ENCODE measurements at regions not wholly inside any gene's neighbourhood (a gene's known extent, or its start where the extent isn't known, plus 50 kb on each side); places are given as distances from the start of the nearest gene placed in this dataset.

- ATAC-seq, result no peak
- TF ChIP-seq ZFP30 (CRISPR knock-in tag; IDR thresholded peaks at IDR 0.05), result no peak
- TF ChIP-seq SNAI2 (CRISPR knock-in tag; IDR thresholded peaks at IDR 0.05), result no peak
- no peak for TF ChIP-seq GLIS3 (CRISPR knock-in tag; IDR thresholded peaks at IDR 0.05)
- TF ChIP-seq RARB (CRISPR knock-in tag; IDR thresholded peaks at IDR 0.05), result no peak
- TF ChIP-seq TCF4 (CRISPR knock-in tag; IDR thresholded peaks at IDR 0.05; ENCODE audit: borderline replicate concordance), result no peak
- TF ChIP-seq CSDC2 (CRISPR knock-in tag; IDR thresholded peaks at IDR 0.05), result no peak
- TF ChIP-seq ARNTL (CRISPR knock-in tag; IDR thresholded peaks at IDR 0.05; ENCODE audit: borderline replicate concordance, low read depth), result no peak
- no peak for TF ChIP-seq BACH2 (CRISPR knock-in tag; IDR thresholded peaks at IDR 0.05; ENCODE audit: borderline replicate concordance)
- no peak for TF ChIP-seq TSHZ2 (CRISPR knock-in tag; IDR thresholded peaks at IDR 0.05)
- no peak for TF ChIP-seq CREB5 (CRISPR knock-in tag; IDR thresholded peaks at IDR 0.05; ENCODE audit: low read depth)
- no peak for TF ChIP-seq POU6F1 (CRISPR knock-in tag; IDR thresholded peaks at IDR 0.05; ENCODE audit: borderline replicate concordance, low read depth)
- TF ChIP-seq PATZ1 (CRISPR knock-in tag; IDR thresholded peaks at IDR 0.05; ENCODE audit: borderline replicate concordance), result no peak
- no peak for TF ChIP-seq OSR1 (CRISPR knock-in tag; IDR thresholded peaks at IDR 0.05)
- no peak for TF ChIP-seq ZFP3 (CRISPR knock-in tag; IDR thresholded peaks at IDR 0.05)
- no peak for TF ChIP-seq PPARA (CRISPR knock-in tag; IDR thresholded peaks at IDR 0.05; ENCODE audit: borderline replicate concordance)
- no peak for TF ChIP-seq ESRRG (CRISPR knock-in tag; IDR thresholded peaks at IDR 0.05)
- TF ChIP-seq CSRNP3 (CRISPR knock-in tag; IDR thresholded peaks at IDR 0.05), result no peak
Observed at GRCh38 chr15:97790180-97790579, 170.3 kb upstream of the ARRDC4 start.

GRCh38 chr15:97791824-97792792 lies 168.4 kb upstream of the ARRDC4 start:
- no peak for TF ChIP-seq PPARA (CRISPR knock-in tag; IDR thresholded peaks at IDR 0.05; ENCODE audit: borderline replicate concordance)
- peak; percentile 25 for ATAC-seq

- ATAC-seq, result no peak
- TF ChIP-seq BACH2 (CRISPR knock-in tag; IDR thresholded peaks at IDR 0.05; ENCODE audit: borderline replicate concordance), result no peak
- no peak for TF ChIP-seq ZC3H10 (CRISPR knock-in tag; IDR thresholded peaks at IDR 0.05)
- TF ChIP-seq OSR1 (CRISPR knock-in tag; IDR thresholded peaks at IDR 0.05), result no peak
- no peak for TF ChIP-seq PPARA (CRISPR knock-in tag; IDR thresholded peaks at IDR 0.05; ENCODE audit: borderline replicate concordance)
- TF ChIP-seq POU6F1 (CRISPR knock-in tag; IDR thresholded peaks at IDR 0.05; ENCODE audit: borderline replicate concordance, low read depth), result no peak
- TF ChIP-seq ZFP30 (CRISPR knock-in tag; IDR thresholded peaks at IDR 0.05), result no peak
- no peak for TF ChIP-seq CSRNP3 (CRISPR knock-in tag; IDR thresholded peaks at IDR 0.05)
- TF ChIP-seq RARB (CRISPR knock-in tag; IDR thresholded peaks at IDR 0.05), result no peak
- TF ChIP-seq ZNF565 (CRISPR knock-in tag; conservative IDR thresholded peaks at IDR 0.05; ENCODE audit: low read depth), result no peak
- no peak for TF ChIP-seq TCF4 (CRISPR knock-in tag; IDR thresholded peaks at IDR 0.05; ENCODE audit: borderline replicate concordance)
- no peak for TF ChIP-seq ZNF8 (CRISPR knock-in tag; IDR thresholded peaks at IDR 0.05)
- no peak for TF ChIP-seq GLIS3 (CRISPR knock-in tag; IDR thresholded peaks at IDR 0.05)
- no peak for TF ChIP-seq ZFP3 (CRISPR knock-in tag; IDR thresholded peaks at IDR 0.05)
- TF ChIP-seq PATZ1 (CRISPR knock-in tag; IDR thresholded peaks at IDR 0.05; ENCODE audit: borderline replicate concordance), result no peak
Observed at GRCh38 chr15:97804950-97805349, 155.6 kb upstream of the ARRDC4 start.

All from SK-N-SH treated with all-trans-retinoic acid at 6 μM for 48 hours (cell line).